ENCODE measurements at regions not wholly inside any gene's neighbourhood (a gene's known extent, or its start where the extent isn't known, plus 50 kb on each side); places are given as distances from the start of the nearest gene placed in this dataset.

DNA sequence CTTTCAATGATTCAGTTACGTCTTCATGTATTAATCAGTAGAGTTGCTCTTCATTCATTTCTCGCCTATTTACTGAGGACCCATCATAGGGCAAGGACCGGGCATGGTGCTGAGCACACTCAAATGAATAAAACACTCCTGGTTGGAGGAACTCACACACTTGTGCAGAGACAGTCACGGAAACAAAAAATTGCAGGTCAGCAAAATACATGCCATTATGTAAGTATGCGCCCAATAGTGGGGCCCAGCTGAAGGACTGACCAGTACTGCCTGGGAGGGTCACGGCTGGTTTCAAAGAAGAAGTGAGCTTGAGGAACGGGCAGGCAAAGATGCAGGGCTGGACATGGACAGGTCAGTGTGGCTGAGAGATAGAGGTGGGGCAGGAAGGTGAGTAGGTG, 102.9 kb downstream of the DDX1 start:
- TF ChIP-seq CTCF (IDR thresholded peaks at IDR 0.05) (no peak), ESRRA (IDR thresholded peaks at IDR 0.05; ENCODE audit: borderline replicate concordance, low read length) (no peak), CBX8 (IDR thresholded peaks at IDR 0.05) (no peak), POLR2A (IDR thresholded peaks at IDR 0.05; ENCODE audit: low read length) (no peak), RARB (CRISPR knock-in tag; IDR thresholded peaks at IDR 0.05) (no peak)

All from A549 (cell line).